GM19239 (cell line): ENCODE measurements at regions not wholly inside any gene's neighbourhood (a gene's known extent, or its start where the extent isn't known, plus 50 kb on each side); places are given as distances from the start of the nearest gene placed in this dataset.
"Not testable (repeated sequence)": the region's sequence is repeated elsewhere in the genome, so short reads cannot be mapped to it uniquely, and the experiment has no call there.

Experiments
- DNase-seq: peaks from one replicate; pipeline ENCODE4 v3.0.0; 2011; ENCODE audit warnings: low spot score; ENCODE audit not compliant: insufficient read length
- FAIRE-seq: peaks from 2 replicates; lab custom pipeline; 2011; peaks lifted over from hg19 to GRCh38; lab: Jason Lieb, UNC

DNA sequence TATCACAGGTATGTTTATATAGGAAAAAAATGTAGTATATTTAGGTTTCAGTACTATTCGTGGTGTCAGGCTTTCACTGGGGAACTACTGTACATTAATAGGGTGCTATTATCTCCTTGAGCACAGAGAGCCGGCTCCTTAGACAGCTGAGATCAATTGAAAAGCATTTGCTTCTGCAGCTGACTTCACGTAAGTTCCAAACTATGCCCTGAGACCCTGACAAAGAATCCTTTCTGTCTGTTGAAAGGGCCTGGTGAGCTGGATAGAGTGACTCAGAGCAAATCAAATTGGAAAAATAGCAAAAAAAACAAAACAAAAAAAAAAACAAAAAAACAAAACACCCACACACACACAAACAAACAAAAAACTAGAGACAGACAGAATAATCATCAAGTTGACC lies 652.0 kb downstream of the MTRR start:
- DNase-seq (no peak), FAIRE-seq (no peak)

DNA sequence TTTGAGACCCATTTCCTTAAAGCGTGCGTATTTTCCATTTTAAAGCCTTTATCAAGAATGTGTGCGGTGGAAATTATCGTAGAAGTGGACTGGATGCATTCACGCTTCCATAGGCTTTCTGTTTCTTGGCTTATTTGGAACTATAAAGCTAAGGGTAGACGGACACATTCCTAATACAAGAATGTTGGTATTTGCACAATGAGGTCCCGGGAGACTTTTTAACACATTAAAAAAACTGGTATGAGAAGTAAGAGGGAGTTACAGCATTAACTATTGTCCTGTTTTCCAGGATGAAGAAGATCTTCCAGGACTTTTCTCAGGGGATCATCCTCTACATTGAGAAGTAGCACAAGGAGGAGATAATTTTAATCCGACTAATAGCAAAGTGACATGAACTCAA lies 653.0 kb downstream of the MTRR start:
- FAIRE-seq (no peak), DNase-seq (no peak)

DNA sequence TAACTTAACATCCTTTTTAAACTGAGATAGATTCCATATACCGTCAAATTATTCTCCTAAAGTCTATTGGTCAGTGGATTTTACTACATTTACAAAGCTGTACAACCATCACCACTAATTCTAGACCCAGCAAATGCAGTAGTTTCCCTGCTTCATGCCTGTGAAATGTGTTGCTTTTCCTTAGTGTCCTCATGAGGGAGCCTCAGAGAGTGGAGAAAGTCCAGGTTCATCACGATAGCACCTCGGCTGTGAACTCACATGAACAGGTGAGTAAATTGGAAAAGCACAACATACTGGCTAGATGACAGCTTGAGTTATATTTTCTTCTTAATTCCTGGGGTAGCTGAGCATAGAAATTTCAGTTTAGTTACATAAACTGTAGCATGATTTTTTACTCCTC lies 653.7 kb downstream of the MTRR start:
- no peak for DNase-seq
- FAIRE-seq: no peak

DNA sequence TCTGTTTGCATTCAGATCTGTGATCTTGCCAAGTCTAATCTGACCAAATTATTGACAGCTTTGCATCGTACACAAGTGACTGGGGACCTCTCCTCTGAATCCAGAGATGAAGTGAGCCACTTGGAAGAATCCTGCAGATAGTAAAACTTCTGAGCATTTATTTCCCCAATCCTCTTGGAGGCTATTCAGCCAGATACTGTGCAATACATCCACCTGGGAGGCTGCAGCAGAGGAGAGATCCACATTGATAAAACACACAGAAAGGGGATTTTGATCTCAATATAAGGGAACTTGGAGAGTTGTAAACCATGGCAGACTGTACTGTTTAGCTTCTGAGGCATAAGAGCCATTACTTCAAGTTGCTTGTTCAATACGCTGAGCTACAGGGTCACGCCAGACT lies 654.6 kb downstream of the MTRR start:
- FAIRE-seq: no peak

DNA sequence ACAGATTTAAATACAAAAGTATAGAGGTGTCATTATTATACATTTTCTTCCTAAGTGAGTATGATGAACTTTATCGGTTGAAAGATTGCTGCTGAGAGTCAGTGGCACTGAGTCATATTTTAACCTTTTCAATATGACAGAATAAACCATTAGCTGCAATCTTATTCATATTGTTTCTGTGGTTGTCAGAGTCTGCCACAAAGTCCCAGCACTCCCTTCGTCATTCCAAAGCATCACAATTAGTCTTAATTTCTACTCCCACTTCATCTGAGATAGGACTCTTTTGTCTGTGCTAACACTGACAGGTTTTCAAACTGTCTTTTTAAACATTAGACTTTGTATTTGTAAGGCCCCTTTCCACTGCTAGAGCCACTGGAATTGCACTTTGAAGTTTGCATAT lies 656.9 kb downstream of the MTRR start:
- DNase-seq (no peak), FAIRE-seq (no peak)

More for the DNA sequence above, 654.6 kb downstream of the MTRR start:
- DNase-seq: no peak

DNA sequence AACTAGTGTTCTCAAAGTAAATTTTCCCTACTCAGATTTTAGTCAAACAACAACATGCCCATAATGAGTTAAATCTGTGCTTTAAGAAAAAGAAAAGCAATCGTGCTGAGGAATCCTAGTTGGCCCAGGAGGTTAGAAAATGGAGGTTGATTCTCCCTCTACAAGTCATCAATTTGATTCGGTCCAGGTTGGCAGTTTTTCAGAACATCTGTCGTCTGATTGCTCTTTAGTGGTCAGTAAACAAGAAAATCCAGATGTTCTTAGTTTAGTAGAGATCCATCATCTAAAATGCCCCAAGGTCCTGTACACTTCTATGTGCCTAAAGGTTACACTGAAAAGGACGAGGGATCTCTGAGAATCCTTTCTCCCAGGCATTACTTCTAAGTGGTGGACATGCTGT lies 659.2 kb downstream of the MTRR start:
- no peak for DNase-seq
- FAIRE-seq: no peak

DNA sequence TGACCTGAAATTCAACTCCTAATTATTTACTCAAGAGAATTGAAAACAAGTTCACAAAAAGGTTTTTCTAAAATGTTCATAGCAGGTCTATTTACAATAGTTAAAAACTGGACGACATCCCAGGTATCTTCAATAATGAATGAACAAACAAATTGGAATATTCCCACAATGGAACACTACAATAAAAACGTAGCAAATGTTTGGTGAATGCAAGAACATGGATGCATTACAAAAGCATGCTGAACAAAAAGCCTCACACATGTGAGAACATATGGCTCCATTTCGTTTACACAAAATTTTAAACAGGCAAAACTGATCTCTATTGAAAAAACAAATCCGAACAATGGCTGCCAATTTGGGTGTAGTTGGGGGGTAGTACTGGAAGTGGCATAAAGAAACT lies 669.9 kb downstream of the MTRR start:
- no peak for FAIRE-seq
- no peak for DNase-seq

DNA sequence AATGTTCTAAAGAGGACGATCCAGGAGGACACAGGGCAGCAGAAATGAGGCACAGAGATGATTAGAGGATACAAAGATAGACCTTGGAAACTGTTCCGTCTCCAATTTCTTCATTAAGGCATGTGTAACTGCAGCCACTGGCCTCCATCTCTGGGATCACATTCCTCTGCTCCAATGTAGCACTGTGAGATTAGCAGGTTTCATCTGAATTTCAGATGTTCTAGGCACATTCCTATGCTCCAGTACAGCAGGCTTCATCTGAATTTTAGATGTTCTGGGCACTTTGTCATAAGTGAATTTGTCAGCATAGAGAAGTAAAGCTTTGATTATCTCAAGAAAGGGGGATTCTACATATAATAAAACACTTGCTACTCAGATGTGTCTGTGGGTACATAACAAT lies 671.4 kb downstream of the MTRR start:
- FAIRE-seq: no peak
- DNase-seq: no peak

DNA sequence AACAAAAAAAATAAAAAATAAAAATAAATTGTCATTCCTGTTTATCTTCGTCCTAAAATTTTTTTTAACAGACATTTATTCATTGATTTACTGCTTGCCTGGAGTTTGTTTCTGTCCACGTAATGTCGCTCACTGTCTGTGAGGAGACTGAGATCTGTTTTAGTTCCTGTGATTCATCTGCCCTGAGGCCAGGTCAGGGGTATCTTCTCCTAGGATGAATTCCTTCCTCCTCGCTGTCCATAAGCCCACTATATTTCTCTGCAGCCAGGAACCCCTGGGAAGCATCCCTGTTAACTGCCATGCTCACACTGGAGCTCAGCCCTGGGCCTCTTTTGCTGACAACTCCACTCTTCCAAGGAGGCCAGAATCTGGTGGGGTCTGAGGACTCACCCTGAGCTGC lies 682.0 kb downstream of the MTRR start:
- FAIRE-seq: no peak
- DNase-seq: no peak

DNA sequence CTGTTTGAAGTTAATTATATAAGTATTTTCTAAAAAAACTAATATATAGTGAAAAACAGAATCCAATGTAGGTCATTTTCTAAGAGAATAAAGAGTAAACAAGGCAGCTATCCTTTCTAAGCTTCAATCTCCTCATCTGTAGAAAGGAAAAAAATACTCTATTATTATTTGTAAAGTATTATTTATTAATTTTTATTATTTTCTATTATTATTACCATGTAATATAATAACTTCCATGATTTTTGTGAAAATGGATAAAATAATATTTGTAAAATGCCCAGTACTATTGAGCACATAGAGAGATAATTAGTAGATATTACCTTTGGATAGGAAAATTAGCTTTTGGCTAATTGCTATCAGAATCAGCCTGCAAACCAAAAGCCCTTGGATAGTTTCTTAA lies 684.4 kb downstream of the MTRR start:
- no peak for FAIRE-seq
- no peak for DNase-seq

DNA sequence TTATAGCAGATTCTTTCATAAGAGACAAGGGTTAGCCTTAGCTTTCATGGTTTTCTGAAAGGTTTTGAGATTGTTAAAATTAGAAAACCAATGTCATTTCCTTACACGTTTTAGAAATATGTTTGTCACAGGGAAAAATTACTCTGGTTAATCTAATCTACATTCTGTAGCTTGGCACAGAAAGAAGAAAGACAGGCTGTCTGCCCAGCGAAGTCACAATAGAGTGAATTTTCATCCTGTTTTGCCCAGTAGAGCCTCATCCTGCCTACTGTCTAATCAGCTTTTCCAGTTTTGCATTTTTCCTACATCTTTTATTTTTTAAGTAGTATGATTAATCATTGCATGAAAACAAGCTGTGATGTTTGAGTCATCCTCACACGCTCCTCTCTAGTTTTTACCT lies 688.8 kb downstream of the MTRR start:
- no peak for FAIRE-seq
- no peak for DNase-seq

DNA sequence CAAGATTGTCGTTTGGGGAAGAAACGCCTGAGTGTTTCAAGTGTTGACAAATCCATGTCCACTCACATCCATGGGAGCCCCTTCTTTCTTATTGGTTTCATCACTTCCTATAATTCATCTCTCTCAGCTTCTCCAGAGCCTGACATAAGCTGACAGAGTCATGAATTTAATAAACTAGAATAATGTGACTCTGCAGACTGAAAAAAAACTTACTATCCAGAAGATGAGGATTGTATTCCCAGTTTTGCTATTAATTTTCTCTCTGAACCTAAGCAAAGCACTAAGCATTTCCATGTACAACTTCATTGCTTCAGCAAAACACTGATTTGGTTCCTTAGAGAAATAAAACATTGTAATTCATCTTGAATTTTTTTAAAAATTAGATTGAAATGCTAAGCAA lies 691.8 kb downstream of the MTRR start:
- FAIRE-seq: no peak

DNA sequence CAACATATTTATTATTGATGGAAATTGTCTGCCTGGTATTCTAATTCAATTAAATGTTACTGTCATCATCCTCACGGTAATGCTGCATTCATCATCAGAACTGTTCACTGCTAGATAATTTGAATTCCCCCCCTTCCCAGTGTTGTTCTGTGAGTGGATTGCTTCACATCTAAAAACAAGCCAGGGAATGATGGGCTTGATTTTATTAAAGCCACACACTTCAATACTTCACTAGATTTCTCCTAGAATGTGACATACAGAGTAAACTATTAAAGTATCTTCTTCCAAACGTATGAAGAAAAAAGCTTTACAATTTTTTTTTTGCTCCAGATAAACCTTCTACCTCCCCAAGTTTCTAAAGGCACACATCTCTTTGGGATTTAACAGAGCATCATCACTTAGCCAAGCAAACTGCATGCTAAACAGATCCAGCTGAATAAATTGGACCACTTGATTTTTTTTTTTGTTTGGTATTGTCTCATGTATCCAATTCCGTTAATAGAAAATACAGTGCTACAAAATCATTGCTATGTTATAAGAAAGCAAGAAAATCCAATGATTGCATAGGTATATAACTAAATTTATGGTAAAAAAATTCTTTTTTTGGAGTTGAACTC lies 692.4 kb downstream of the MTRR start:
- FAIRE-seq: no peak

More for the DNA sequence above, 691.8 kb downstream of the MTRR start:
- DNase-seq: no peak

DNA sequence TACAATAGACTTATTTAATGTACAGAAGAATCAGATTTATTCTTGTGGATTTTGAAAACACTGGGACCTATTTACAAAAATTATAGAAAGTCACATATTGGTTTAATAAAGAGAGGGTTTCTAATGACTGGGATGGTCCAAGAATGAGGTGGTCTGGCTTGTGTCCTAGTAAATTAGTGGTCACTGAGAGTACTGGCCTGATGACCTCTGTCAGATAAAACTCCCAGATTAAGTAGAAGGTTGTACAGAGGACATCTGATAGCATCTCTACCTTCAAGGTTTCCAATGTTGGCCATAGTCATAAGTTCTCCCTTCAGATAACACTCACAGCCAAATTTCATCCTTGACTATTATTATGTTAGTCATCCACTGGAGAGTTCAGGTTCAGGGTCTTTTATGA lies 692.9 kb downstream of the MTRR start:
- no peak for FAIRE-seq
- no peak for DNase-seq

More for the DNA sequence above, 692.4 kb downstream of the MTRR start:
- no peak for DNase-seq

DNA sequence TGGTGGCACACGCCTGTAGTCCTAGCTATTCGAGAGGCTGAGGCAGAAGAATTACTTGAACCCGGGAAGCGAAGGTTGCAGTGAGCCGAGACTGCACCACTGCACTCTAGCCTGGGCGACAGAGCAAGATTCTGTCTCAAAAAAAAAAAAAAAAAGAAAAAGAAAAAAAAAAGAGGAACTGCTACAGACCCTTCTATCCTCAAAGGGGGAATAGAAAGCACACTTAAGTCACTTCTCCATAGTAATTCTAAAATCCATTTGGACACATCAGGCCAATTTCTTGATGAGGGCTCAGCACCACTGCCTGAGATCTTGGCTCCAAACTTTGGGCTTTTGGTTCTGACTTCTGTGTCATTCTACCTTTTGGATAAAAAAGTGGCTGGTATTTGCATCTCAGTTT lies 694.6 kb downstream of the MTRR start:
- DNase-seq, FAIRE-seq: not testable (repeated sequence)

DNA sequence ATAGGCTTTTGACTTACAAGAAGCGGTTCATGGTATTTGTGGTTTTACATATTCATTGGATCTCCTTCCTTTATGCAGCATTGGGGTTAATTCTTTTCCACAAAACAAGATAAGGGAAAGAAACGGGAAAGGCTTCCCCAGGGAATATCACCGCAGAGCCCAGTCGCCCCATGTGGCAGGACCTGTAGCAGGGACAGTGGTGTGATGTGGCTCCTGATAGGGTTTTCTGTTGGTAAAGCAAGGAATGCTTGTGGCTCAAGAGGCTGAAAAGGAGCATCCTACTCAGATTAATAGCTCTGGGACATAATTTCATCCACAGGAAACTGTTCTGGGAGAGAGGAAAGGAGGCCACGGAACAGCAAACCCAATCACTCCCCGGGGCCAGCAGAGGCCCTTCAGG lies 699.9 kb downstream of the MTRR start:
- no peak for FAIRE-seq
- DNase-seq: no peak

DNA sequence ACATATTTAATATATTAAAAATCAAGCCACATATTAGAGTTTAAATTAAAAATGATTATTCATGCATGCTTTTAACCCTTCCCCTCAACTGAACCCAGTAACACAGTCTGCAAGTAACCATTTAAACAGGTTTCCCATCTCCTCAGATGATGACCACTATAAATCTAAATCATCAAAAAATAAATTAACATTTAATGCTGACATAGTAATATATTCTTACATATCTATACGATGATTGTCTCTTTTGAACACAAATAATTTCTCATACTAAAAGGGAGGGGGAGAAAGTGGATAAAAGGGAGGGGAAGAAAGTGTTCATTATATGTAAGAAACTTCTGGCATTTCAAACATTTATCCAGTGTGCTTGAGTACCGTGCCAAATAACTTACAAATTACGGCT lies 701.6 kb downstream of the MTRR start:
- DNase-seq: no peak
- no peak for FAIRE-seq

DNA sequence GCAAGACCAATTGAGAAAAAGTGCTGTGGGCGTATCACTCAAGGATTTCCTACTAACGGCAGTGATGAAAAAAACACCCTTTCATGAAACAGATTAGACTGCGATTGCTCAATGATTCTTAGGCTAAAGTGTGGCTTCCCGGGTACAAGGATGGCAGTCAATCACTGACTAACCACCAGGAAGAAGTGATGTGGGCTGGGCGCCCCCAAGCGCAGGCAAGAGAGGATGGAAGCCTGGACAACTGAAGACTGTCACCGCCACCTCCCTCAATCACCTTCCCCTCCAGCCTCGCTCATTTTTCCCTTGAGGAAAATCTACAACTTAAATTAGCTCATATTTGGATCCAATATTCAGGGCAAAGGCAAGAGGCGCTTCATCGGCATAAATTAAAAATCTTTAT lies 707.2 kb downstream of the MTRR start:
- no peak for DNase-seq
- FAIRE-seq: no peak

DNA sequence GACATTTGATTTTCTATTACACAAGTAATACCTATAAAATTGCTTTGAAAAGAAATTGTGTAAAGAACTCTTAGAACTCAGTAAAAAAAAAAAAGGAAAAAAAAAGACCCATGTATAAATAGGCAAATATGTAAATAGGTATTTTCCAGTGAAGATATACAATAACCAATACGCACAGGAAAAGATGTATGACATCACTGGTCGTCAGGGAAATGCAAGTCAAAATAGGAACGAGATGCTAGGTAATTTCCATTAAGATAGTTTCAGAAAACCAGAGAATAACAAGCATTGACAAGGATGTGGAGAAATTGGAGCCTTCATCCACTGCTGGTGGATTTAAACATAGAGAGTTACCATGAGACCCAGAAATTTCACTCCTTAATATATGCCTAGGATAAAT lies 708.8 kb downstream of the MTRR start:
- FAIRE-seq (no peak), DNase-seq (no peak)

DNA sequence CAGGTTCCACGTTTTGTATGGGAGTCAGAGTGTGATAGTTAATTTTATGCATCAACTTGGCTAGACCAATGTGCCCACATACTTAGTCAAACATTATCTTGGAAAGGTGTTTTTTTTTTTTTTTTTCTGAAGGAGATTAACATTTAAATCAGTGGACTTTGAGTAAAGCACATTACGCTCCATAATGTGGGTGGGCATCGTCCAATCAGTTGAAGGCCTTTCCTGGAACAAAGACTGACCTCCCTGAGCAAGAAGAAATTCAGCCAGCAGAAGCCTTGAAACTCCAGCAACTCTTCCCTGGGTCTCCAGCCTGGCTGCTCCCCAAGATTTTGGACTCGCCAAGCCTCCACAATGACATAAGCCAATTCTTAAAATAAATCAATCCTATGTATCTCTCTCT lies 711.4 kb downstream of the MTRR start:
- no peak for FAIRE-seq
- no peak for DNase-seq

DNA sequence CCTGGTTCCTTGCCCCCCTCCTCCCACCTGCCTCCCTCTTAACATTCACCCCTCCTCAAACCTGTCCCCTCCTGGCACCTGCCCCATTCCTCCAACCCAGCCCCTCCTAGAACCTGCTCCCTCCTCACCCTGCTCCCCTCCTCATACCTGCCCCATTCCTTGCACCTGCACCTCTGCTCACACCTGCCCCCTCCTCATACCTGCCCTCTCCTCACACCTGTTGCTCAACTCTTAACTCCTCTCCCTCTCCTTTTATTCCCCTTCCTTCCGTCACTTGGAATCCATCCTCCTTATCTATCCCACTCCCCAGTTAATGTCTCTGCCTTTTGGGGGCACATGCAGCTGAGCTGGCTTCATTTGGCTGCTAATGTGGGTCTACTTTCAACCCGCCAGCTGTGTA lies 712.1 kb downstream of the MTRR start:
- DNase-seq: no peak
- FAIRE-seq: no peak

DNA sequence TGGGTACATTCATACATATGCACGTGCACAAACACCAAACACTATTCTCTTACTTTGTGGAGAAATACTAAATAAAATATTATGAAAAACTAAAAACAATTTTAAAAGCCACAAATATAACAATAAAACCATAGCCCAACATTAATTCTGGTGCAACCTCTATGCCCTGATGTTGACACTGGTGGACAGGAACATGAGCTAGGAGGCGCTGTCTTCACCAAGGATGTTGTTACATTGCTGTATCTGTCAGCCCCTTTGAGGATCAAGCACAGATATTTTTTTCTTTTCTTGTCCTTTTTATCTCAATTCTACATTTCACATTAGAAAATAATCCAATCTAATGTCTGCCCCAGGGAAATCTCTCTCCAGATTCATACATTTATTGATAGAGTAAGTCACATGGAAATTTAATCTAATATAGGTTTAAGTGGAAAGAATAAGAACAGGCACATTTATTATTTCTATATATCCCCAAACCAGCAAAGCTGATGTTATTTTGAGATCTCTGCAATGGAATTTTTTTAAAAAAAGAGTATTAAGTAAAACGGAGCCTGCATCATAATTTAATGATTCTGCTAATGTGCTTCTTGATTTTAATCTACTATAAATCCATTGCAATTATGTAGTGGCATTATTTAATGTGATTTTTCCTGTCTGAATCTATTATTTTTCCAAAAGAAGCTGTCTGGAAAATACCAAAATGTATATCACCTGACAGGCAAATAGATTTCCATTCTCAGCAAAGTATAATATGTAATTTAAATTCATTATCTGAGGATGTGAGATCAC lies 716.5 kb downstream of the MTRR start:
- DNase-seq (no peak), FAIRE-seq (no peak)
